HEK293T (cell line): ENCODE measurements at regions not wholly inside any gene's neighbourhood (a gene's known extent, or its start where the extent isn't known, plus 50 kb on each side); places are given as distances from the start of the nearest gene placed in this dataset.

ENCODE experiments used
- ARNT ChIP-seq: fragments of 450-650 bp; IDR thresholded peaks from 2 replicates; pipeline ENCODE4 v1.6.1; 2017; ENCODE audit warnings: mild to moderate bottlenecking
- CTBP1 ChIP-seq: fragments of 450-650 bp; IDR thresholded peaks from 2 replicates; pipeline ENCODE4 v1.6.1; 2016; ENCODE audit warnings: borderline replicate concordance
- ELF4 ChIP-seq: fragments of 450-650 bp; IDR thresholded peaks from 2 replicates; pipeline ENCODE4 v1.6.1; 2017; ENCODE audit warnings: antibody characterized with exemption
- FOXA1 ChIP-seq: fragments of 450-650 bp; IDR thresholded peaks from 2 replicates; pipeline ENCODE4 v1.6.1; 2016; ENCODE audit warnings: mild to moderate bottlenecking
- FOXK2 ChIP-seq: fragments of 450-650 bp; IDR thresholded peaks from 2 replicates; pipeline ENCODE4 v1.6.1; 2016; ENCODE audit warnings: mild to moderate bottlenecking
- FOXM1 ChIP-seq: fragments of 450-650 bp; IDR thresholded peaks from 2 replicates; pipeline ENCODE4 v1.6.1; 2017; ENCODE audit warnings: mild to moderate bottlenecking, borderline replicate concordance
- HDGF ChIP-seq: fragments of 450-650 bp; IDR thresholded peaks from 2 replicates; pipeline ENCODE4 v1.6.1; 2017; ENCODE audit warnings: antibody characterized with exemption, borderline replicate concordance
- L3MBTL2 ChIP-seq: fragments of 450-650 bp; conservative IDR thresholded peaks from 2 replicates; pipeline ENCODE4 v1.6.1; 2016; ENCODE audit warnings: mild to moderate bottlenecking
- NFRKB ChIP-seq: fragments of 450-650 bp; IDR thresholded peaks from 2 replicates; pipeline ENCODE4 v1.6.1; 2016; ENCODE audit warnings: mild to moderate bottlenecking, moderate library complexity
- SP1 ChIP-seq: fragments of 450-650 bp; IDR thresholded peaks from 2 replicates; pipeline ENCODE4 v1.6.1; 2017
- SUZ12 ChIP-seq: fragments of 450-650 bp; IDR thresholded peaks from 2 replicates; pipeline ENCODE4 v1.6.1; 2016; ENCODE audit warnings: mild to moderate bottlenecking
- TARDBP ChIP-seq: fragments of 450-650 bp; IDR thresholded peaks from 2 replicates; pipeline ENCODE4 v1.6.1; 2016
- ZNF384 ChIP-seq: fragments of 450-650 bp; IDR thresholded peaks from 2 replicates; pipeline ENCODE4 v1.6.1; 2016
- TF ChIP-seq, protein P1 (sequence below): fragments of 450-650 bp; IDR thresholded peaks from 2 replicates; pipeline ENCODE4 v1.6.1; 2016

DNA sequence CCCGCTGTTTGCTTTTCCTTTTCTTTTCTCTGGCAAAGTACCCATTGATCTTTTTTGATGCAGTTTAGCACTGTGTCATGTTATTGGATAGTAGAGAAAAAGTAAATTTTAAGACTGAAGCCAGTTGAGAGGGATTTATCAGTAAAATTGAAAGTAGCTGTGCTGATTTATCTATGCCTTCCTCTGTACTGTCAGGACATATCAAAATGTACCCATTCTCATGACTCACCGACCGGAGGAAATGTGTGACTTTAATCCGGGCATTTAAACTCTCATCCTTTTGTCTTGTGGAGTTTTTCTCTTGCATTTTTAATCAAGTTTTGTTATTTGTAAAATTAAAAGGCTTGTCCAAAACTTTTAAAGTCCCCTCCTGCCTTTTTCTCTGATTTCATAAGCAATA, 276.6 kb upstream of the FMN2 start:
- TF ChIP-seq FOXA1 (no peak), L3MBTL2 (no peak), TARDBP (no peak), ARNT (no peak), SUZ12 (no peak), FOXK2 (no peak), ZNF384 (no peak), SP1 (no peak), CTBP1 (no peak), ELF4 (no peak), FOXM1 (no peak), NFRKB (no peak), HDGF (no peak)
- TF ChIP-seq, protein P1, sequence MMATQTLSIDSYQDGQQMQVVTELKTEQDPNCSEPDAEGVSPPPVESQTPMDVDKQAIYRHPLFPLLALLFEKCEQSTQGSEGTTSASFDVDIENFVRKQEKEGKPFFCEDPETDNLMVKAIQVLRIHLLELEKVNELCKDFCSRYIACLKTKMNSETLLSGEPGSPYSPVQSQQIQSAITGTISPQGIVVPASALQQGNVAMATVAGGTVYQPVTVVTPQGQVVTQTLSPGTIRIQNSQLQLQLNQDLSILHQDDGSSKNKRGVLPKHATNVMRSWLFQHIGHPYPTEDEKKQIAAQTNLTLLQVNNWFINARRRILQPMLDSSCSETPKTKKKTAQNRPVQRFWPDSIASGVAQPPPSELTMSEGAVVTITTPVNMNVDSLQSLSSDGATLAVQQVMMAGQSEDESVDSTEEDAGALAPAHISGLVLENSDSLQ: no peak
